GM12873 (cell line): ENCODE measurements at regions not wholly inside any gene's neighbourhood (a gene's known extent, or its start where the extent isn't known, plus 50 kb on each side); places are given as distances from the start of the nearest gene placed in this dataset.

Experiments used
- TF ChIP-seq, protein P1 (sequence below): IDR thresholded peaks from 2 replicates; pipeline ENCODE4 v1.5.1; 2012; ENCODE audit warnings: low read depth, mild to moderate bottlenecking, moderate library complexity, low read length, control low read depth; ENCODE audit not compliant: insufficient read depth; ENCODE audit errors: missing control alignments

DNA sequence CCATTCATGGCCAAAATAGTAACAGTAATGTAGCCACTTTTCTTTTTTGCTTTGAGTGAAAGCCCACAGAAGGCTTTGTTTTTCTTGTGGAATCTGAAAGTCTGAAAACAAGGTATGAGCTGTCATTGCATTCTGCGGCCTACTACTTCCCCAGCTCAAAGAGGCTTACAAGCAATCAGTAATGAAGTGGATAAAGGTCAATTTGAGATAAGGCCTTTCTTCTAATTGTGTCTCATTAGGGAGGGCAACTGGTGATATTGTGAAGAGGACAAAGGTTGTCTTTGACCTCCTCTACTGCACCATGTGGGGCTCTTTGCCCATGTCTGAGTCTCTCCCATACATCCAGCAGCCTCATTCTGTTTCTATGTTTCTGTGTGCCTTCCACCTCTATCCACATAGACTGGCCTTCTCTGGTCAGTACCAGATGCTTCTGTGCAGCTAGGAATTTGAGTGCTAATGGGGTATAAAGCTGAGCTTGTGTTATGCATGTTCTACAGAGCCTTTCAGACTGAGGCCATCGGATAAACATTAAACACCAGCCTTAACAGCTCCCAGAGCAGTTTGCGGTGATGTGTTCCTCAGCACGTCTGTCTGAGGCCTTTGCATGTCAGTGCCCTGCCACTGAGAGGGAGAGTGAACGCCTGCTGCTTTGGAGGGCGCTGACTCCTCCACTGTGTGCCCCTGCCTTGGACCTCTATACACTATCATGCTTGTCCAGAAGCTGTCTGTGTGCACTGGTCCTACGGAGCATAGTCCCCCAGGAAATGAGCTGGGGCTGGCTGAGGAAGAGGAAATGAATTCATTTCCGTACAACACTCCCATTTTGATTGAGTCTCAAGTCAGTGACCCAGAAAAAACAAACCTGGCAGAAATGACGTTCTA lies 80.2 kb downstream of the SH2D1A start:
- TF ChIP-seq, protein P1, sequence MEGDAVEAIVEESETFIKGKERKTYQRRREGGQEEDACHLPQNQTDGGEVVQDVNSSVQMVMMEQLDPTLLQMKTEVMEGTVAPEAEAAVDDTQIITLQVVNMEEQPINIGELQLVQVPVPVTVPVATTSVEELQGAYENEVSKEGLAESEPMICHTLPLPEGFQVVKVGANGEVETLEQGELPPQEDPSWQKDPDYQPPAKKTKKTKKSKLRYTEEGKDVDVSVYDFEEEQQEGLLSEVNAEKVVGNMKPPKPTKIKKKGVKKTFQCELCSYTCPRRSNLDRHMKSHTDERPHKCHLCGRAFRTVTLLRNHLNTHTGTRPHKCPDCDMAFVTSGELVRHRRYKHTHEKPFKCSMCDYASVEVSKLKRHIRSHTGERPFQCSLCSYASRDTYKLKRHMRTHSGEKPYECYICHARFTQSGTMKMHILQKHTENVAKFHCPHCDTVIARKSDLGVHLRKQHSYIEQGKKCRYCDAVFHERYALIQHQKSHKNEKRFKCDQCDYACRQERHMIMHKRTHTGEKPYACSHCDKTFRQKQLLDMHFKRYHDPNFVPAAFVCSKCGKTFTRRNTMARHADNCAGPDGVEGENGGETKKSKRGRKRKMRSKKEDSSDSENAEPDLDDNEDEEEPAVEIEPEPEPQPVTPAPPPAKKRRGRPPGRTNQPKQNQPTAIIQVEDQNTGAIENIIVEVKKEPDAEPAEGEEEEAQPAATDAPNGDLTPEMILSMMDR, result no peak

DNA sequence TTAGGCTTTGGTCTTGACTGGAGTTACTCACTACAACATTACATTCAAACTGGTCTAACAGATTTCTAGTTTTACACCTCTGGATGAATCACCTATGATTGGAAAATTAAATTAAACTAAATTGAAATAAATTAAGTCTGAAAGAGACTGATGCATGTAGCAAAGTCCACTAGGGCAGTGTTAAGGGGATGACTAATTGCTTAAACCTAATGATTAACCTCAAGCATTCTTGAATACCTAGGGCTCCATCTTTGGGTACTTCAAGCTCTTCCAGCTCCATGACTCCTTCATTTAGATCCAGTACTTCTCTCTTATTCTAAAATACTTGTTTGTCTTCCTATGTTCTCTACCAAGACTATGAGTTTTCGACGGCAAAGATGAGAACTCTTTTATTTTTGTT lies 86.8 kb downstream of the SH2D1A start:
- TF ChIP-seq, protein P1, result no peak

DNA sequence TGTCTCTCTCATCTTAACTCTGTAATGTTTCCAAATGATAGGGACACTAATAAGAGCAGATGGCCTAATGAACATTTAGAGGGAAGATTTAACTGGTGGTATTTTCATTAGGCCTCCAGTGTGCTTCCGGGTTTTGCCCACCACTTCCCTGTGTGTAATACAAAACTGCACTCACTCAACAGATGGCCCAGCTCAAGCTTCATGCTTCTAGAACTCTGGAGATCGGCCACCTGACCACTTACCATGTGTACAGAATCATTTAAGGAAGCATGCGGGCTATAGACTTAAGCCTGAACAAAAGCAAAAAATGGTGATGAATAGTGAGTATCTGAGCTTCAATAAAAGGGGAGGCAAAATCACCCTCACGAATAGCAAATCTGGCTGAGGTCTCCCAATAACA lies 89.3 kb downstream of the SH2D1A start:
- TF ChIP-seq, protein P1, result no peak

DNA sequence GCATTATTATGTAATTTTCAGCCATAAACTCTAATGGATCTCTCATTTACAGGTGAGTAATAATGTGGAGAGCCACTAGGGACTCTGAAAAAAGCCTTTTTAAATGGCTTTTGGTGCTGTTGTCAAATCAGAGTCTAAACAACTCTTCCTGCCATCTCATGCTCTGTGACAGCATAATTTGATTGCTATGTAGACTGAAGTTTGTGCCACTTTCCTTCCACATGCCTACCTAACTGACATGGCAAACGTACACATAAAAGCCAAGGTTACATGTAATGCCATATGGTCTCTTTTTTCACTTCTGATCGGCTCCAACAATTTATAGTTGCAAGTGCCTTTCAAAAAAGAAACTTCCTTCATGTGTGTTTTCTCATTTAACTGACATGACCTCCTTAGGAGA lies 94.3 kb downstream of the SH2D1A start:
- TF ChIP-seq, protein P1, result no peak

DNA sequence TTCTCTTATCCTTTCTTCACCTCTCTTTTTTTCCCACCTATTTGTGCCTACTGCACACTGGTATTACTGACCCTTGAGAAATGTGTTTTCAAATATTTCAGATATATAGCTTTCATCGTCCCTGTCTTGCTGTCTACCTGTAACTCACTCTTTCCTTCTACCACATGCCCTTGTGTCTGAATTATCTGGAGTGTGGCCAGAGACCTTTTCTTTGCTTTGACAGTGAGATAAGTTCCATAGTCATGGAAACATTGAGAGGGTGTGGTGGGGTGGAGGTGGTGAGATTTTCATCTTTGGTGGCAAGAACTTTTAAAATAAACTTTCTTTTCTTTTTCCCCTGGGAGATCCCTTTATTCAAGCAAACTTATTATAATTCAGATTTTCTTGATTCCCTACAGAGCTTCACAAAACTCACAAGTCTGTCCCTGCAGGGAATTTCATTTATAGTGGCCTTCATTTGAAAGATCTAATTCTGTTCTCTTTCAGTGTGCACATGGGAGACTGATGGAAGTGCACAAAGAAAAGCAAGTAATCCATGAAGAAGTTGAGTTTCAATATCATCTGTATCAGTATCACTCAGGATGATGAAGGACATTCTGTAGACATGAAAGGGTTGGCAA lies 95.7 kb downstream of the SH2D1A start:
- TF ChIP-seq, protein P1, result no peak

DNA sequence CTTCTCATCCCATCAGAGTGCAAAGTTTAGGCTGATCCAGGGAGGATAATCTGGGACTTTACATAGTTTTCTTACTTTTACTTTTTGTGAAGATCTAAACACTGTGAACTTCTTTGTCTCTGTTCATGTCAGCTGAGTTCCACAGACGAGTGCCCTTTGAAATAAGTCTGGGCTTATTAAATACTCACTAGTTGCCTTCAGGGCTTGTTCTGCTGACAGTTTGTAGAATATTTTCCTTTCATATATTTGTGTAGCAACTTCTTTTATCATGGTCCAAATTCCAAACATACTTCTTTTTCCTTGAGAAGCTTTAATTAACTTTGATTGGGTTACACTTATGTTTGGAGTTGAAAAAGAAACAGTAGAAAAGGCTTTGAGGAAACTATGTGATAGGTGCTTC lies 109.6 kb downstream of the SH2D1A start:
- TF ChIP-seq, protein P1, result no peak

DNA sequence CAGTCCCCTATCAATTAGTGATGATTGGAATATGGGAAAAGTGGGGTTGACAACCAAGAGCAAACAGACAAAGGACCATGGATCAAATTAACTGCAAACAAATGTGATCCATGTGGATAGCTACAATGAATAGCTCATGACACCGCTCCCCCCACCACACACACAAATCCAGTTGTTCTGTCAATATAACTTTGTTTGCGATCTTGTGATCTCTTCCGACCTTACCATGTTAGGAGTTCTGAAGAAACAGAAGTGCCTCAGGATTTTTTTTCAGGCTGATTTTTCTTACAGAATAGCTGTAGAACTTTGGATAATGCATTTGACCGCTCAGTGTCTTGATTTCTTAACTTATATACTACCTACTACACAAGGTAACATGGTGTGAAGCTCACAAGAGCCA lies 116.6 kb downstream of the SH2D1A start:
- TF ChIP-seq, protein P1, result no peak
